GM11168 (cell line): ENCODE measurements at regions not wholly inside any gene's neighbourhood (a gene's known extent, or its start where the extent isn't known, plus 50 kb on each side); places are given as distances from the start of the nearest gene placed in this dataset.
"Not testable (repeated sequence)": the region's sequence is repeated elsewhere in the genome, so short reads cannot be mapped to it uniquely, and the experiment has no call there.

Source experiments
- in situ Hi-C: fragments of 300-500 bp; cut with MboI; formaldehyde crosslinking; loops from one replicate; pipeline ENCODE4 v1.12.0; 2022; ENCODE audit warnings: low sequenced_read_pairs; ENCODE audit not compliant: unreplicated experiment

DNA sequence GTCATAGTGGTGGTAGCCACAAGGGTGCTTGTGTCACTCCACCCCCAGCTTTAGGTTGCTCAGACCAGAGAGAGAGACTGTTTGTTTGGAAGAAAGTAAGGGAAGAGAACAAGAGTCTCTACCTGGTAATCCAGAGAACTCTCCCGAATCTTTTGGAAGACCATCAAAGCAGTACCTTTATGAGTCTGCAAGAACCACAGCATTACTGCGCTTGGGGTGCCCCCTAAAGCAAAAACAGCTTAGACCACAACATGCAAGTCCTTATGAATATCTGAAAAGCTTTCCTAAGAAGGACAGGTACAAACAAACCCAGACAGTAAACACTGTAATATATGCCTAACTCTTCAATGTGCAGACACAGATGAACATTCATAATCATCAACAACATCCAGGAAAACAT is 1398.6 kb upstream of the C9orf72 start:
- in situ Hi-C loops, result no loop called here

DNA sequence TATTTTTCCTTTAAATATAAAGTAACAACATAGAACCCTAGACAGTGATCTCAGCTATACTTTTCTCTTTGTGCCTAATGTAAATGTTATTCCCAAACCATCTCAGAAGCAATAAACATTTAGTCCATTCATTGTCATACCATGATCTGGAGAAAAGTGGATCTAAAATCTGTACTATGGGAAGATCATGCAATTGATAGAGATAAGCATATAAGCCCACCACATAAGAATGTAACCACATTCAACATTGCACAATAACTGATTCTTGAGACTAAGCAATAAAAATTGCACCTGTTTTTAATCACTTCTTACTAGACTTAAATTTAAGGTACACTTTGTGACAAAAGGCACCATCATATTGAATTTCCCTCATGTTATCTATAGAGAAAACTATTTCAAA is 1403.0 kb upstream of the C9orf72 start:
- in situ Hi-C loops, result no loop called here

DNA sequence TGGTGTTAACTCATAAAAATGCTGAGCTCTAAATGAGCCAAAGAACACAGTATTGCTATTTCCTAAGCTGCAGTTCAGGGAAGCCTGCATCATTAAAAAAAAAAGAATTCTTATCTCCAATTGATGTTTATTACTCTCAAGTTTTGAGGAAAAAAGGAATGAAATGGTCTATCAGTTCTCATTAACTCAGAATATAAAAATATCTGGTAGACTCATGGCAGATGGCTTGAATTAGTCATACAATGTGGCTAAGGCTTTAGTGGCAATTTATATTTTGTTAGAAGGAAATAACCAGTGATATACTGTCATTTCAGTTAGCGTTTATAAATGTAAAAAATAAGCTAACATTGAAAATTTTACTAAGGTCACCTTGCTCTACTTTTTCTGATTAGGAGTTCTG is 1403.4 kb upstream of the C9orf72 start:
- in situ Hi-C loops, result no loop called here

DNA sequence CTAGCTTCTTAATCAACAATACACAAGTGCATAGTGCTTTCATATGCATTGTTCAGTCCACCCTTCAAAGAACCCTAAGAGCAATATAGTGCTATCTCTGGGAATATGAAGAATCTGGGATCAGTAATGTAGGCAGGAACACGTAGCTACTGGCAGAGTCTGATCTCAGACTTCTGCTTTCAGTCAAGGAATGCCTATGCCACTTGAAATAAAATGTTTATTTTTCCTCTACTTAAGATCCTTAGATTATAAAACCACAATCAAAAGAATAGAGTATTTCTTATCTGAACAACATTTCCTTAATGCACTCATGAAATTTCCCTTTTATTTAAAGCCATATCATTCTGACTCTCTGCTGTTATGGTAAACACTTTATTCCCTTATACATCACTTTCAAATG is 1407.8 kb upstream of the C9orf72 start:
- in situ Hi-C loops, result no loop called here

DNA sequence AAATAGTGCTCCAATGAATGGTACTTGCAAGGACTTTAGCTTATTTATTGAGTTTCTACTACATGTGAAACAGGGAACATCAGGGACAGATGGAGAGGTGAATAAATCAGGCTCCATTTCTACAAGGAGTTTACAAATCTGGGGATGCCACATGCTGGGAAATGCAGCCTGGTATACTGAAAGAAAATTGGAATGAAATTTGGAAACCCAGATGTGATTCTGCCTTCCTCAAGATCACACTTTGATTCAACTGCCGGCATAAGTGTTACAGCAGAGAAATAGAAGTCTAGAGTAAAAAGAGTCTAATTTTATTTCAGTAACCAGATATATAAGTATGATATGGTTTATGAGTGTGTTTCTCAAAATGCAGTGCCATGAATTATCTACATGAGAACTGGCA is 1408.4 kb upstream of the C9orf72 start:
- in situ Hi-C loops, result no loop called here

DNA sequence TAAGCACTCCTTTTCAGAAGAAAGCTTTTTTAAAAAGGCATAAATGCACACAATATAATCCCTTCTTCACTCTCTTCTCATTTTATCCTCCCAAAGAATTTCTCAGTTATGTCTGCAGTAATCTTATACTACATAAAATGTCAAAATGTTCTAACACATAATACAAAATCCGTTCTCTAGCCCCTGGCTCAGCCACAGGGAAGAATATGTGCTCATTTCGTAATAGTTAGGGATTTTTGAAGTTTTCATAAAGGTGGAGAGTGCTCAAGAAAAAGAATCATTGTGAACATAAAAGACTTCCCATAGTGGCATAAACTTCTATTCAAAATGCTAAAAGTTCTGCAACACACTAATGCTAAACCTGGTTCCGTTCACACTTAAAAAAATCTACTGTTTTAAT is 1410.7 kb upstream of the C9orf72 start:
- in situ Hi-C loops, result no loop called here

DNA sequence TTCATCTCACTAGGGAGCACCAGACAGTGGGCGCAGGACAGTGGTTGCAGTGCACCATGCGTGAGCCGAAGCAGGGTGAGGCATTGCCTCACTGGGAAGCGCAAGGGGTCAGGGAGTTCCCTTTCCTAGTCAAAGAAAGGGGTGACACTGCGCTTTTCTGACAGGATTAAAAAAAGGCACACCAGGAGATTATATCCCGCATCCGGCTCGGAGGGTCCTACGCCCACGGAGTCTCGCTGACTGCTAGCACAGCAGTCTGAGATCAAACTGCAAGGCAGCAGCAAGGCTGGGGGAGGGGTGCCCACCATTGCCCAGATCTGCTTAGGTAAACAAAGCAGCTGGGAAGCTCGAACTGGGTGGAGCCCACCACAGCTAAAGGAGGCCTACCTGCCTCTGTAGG is 1416.7 kb upstream of the C9orf72 start:
- in situ Hi-C loops, result not testable (repeated sequence)

DNA sequence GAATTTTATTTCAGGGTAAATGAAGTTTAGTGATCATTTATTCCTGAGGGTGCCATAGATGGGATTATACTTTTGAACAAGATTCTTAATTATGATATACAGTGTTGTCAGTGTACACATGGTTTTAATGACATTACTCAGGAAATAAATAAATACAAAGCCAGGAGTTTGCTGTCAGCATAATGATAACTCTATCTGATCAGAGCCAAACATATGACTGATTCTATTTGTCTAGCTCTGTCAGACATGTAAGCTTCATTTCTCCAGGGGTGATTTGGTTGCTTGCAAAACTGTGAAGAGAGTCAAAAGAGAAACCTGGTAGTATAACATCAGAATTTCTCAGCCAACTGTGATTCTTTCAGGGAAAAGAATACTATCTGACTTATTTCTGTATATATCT is 1425.8 kb upstream of the C9orf72 start:
- in situ Hi-C loops, result no loop called here

DNA sequence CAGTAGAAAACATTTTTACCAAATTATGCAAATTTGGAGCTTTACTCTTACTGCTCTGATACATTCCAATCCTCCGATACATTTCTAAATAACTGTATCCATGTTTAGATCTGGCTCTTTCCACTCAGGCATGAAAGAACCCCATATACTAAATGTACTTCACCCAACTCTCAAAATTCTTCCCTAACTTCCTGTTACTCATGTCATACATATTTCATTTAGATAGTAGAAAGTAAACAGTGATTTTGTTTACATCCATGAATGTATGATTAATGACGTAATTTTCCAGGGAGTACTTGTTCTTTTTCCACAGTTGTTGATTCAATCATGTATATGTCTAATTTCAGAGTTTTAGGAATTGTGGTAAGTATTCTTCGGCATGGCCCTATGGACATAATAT is 1426.5 kb upstream of the C9orf72 start:
- in situ Hi-C loops, result no loop called here

DNA sequence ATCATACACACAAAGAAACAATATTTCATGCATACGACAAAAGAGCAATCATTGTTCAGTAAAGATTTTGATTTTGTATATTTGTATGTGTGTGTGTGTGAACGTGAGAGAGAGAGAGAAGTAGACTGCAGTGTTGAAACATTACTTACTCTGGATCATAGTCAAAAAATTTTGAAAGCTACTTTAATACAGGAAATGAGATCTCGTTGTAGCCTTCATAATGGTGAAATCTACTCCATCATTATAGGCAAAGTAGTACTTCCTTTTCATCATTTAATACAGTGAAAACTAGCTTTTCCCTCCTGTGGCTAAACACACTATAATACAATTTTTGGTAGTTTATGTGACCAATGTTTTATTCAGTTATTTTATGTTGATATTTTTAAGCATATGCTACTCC is 1427.7 kb upstream of the C9orf72 start:
- in situ Hi-C loops, result no loop called here

DNA sequence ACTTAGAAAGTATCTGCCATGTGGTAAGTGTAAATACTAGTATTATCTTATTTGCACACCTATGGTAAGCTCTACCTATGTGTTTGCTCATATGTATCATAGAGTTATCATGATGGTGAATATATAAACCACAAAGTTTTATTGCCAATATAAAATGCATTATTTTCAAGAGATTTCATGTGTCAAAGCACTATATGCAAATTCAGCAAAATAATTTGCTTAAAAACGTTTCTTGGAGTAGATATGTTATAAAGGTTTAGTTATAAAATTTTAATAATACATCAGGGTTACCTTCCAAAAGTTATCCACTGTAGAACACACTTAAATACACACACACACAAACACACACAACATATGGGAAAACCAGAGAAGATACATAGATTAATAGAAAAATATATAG is 1431.7 kb upstream of the C9orf72 start:
- in situ Hi-C loops, result no loop called here

DNA sequence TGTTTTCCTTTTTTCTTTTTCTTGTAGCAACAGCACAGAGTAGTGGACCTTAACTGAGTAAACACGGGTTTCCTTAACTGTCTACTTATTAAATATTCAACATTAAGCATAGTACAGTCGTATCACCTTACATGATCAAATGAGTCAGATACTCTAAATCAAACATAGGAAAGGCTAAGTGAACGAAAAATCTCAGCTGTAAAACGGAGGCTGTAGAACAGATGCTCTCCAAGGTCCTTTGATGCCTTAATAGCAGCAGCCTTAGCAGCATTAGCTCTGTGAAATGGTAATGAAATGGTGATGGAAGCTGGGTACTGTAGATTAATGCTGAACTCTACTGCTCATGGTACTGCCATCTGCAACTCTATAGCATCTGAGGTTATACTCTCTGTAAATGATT is 1433.3 kb upstream of the C9orf72 start:
- in situ Hi-C loops, result no loop called here

DNA sequence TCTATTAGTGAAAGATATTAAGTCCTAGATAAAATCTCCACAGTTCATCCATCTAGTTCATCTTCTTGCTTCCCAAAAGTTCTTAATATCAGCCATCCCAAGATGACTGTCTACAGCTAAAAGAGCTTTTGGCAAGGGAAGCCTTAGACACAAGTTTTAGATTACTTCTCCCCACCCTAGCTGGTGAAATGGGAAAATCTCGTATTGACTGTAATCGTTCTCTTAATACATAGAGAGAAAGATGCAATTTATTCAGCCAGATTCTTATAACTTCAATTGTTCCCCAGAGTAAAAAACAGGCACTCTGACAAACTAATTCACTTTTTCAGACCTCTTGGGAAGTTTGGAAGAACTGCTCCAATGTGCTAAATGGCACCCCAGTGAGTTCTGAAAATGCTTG is 1439.6 kb upstream of the C9orf72 start:
- in situ Hi-C loops, result no loop called here

DNA sequence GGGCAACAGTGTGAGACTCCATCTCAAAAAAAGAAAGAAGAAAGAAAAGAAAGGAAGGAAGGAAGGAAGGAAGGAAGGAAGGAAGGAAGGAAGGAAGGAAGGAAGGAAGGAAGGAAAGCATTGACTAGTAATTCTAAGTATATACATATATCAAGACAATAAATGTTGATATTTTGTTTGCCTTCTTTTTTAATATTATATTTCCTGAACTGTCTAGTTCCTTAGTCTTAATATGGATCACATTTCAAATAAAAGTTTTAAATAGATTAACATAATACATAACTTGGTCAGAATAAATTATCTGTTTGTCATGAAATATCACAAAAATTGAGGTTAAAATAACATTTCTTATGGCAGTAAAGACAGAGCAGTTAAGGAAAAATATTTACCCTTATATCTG is 1448.4 kb upstream of the C9orf72 start:
- in situ Hi-C loops, result no loop called here

DNA sequence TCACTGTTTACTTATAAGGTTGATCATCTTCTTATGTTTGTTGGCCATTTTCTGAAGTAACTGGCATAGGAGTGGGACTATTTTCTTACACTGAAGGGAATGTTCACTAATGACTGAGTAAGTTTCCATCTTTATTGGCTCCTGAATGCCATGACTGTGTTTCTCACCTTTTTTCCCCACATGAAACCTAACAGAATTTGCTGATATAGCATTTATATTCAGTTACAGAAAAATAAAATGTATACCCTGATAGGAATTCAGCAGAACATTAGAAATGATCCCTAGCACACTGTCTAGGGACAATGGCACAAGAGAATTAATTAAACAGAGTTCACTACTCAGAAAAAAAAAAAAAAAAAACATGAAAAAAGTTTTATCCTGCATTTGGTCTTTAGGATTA is 1465.1 kb upstream of the C9orf72 start:
- in situ Hi-C loops, result no loop called here

DNA sequence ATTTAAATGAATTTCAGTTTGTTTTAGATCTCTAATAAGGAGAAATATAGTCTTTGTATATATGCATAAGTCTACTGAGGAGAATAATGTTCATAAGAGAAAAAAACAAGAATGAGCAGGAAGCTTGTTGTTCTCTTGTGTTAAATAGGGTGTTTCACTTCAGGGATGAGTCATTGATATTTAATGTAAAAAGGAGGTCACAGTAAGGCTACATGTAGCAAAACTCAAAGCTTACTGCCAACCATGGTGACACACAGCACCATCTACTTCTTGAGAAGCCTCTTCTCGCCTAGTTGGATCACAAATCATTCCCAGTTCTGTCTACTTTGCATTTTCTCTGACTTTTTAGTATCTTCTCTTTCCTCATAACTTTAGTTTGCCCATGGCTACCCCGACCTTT is 1466.0 kb upstream of the C9orf72 start:
- in situ Hi-C loops, result no loop called here

DNA sequence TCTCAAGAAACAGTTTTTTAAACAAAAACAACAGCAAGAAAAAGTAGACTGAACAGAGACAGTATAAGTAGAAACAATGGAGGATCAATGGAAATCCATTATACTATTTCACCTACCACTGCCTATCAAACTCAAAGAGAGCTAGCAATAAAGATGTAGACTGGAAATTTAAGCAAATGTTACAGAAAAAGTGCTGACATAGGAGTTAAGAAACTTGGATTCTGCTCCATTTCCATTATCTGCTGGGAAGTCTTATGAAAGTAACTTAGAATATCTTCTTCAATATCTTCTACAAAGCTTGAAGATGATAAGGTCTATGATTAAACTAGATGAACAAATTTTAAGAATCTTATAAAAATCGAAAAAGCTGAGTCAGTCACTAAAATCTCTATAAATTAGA is 1469.8 kb upstream of the C9orf72 start:
- in situ Hi-C loops, result no loop called here

DNA sequence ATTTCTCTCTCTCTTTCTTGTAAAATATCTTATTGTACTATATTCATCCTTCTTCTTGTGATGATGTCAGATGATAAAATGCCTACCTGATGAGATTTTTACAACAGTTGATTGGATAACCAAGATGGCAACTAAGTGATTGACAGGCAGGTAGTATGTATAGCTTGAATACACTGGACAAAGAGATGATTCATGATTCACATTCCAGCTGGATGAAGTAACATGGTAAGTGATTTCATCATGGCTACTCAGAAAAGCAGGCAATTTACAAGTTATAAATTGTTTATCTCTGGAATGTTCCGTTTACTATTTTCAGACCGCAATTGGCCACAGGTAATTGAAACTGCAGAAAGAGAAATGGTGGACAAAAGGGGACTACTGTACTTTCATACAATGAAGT is 1471.7 kb upstream of the C9orf72 start:
- in situ Hi-C loops, result no loop called here

DNA sequence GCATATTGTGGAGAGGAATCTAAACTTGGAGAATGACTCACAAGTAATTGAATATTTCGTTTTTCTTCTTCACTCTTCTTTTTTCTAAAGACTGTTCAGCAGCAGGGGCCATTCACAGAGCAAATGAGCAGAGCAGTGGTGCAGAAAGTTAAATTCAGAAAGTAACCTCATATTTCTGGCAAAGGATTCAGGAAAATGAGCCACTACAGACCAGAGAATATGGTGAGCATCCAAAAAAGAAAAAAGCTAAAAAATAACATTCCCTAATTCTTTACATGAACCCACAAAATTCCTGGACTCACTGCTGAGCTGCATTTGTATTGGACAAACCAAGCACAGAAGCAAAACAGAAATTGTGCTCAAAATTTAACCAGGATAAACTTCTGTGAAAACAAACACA is 1486.8 kb upstream of the C9orf72 start:
- in situ Hi-C loops, result no loop called here

DNA sequence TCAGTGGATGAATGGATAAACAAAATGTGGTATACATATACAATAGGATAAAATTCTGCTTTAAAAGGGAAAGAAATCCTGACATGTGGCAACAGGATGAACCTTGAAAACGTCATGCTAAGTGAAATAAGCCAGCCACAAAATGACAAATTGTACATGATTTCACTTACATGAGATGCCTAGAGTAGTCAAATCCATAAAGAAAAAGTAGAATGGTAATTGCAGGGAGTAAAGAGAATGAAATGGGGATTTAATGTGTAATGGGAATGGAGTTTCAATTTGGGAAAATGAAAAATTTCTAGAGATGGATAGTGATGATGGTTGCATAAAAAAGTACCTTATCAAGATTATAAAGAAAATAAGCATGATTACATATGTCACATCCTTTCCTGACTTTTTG is 1489.2 kb upstream of the C9orf72 start:
- in situ Hi-C loops, result no loop called here

DNA sequence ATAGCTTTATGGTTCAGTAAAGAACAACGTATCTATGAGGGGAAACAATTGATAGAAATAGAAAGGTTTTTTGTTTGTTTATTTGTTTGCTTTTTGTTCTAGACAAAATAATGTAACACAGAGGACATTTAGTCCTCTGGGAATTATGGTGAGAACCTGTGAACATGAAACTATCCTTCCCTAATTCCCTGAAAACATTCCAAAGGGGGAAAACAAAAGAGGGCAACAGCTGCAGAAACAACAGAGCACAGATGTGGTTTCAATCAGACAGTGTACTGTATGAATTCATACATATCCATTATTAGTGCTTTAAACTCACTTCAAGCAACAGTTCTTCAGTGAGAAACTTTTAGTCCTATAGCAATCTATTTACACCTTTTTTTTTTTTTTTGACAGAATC is 1489.8 kb upstream of the C9orf72 start:
- in situ Hi-C loops, result no loop called here

DNA sequence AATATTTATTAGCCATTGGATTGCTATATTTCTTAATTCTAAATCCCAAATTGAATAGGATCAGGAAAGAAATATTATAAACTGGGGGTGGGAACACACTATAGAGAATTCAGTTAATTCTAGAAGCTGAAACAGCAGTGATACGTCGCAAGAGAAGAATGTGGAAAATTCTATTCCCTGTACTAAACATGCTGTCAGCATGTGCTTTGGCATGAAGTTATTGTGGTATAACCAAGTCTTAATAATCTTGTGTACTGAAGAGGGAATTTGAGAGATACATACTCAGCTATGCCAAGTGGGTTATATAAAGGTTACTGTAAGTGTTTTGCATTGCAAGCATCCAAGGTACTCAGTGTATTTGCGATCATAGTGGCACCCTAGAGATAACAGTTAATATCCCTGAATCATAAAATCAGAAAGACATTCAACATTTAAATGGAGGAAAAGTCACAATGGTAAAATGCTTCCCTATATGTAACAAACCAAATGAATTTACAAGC is 1492.9 kb upstream of the C9orf72 start:
- in situ Hi-C loops, result no loop called here

DNA sequence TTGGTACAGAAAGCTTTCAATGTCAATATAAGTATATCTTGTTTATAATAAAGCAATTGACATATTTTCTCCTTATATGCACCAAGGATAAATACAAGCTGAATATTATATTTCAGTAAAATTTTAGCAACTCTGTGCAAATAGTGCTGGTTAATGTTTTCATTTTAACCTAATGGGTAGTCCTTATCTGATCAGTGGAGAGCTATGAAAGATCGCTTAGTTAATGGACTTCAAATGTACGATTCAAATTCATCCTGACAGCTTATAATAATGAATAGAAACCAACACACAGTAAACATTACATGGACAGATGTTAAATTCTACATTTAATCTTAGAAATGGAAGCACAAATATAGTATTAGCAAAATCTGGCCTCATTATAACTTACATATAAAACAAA is 1495.2 kb upstream of the C9orf72 start:
- in situ Hi-C loops, result no loop called here
